SW480 (cell line): ENCODE measurements at regions not wholly inside any gene's neighbourhood (a gene's known extent, or its start where the extent isn't known, plus 50 kb on each side); places are given as distances from the start of the nearest gene placed in this dataset.

Experiments
- DNase-seq: peaks from one replicate; pipeline ENCODE4 v3.0.0-alpha.2; 2016; ENCODE audit warnings: low spot score

- no peak for DNase-seq
These were observed 205.2 kb upstream of the EEA1 start for GRCh38 chr12:93134175-93134890.

DNA sequence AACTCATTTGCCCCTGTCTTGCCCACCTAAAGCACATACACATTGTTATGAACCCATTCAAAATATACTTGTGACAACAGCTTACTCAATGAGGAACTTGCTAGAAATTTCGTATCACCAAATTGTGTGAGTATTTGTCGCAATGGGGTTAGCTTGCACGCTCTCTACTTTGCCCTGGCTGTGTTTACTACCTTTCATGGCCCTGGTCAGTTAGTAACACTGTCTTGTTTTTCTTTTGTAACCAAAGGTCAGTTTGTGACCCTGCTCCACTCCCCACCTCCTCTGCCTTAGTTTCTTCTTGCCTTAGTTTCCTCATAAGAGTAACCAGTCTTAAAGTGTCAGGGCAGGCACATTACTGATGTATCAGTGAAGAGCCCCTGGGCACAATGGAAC, 205.8 kb upstream of the EEA1 start:
- DNase-seq = no peak

- DNase-seq = peak; percentile 73
These were observed 206.5 kb upstream of the EEA1 start for GRCh38 chr12:93135286-93136239.

DNA sequence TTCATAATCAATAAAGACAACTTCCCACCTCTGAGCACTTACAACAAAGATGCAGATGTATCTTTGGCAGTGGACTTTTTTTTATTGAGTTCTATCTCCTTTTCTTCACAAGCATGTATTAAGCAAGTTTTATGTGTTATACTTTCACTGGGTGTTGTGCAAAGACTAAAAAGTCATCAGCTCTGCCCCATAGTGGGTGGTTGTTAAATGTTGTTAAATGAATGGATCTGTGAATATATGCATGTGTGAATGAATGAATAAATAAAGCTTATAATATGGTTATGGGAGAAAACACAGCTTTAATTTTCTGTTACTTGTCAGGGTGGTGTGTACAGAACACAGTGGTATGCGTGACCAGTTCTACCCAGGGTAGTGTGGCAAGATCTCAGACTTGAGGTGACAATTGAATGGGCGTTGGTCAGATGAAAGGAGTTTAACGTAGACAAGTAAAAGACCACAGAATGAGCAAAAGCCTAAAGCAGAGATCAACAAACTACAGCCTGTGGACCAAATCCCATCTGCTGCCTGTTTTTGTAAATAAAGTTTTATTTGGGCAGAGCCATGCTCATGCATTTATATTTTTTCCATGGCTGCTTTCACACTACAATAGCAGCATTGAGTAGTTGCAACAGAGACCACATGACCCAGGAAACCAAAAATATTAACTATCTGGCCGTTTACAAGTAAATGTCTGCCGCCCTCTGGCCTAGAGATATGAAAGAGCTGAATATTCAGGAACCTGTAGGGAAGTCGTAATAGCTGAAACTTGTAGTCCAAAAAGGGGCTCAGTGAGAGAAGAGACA, 207.4 kb upstream of the EEA1 start:
- DNase-seq = peak; percentile 79

DNA sequence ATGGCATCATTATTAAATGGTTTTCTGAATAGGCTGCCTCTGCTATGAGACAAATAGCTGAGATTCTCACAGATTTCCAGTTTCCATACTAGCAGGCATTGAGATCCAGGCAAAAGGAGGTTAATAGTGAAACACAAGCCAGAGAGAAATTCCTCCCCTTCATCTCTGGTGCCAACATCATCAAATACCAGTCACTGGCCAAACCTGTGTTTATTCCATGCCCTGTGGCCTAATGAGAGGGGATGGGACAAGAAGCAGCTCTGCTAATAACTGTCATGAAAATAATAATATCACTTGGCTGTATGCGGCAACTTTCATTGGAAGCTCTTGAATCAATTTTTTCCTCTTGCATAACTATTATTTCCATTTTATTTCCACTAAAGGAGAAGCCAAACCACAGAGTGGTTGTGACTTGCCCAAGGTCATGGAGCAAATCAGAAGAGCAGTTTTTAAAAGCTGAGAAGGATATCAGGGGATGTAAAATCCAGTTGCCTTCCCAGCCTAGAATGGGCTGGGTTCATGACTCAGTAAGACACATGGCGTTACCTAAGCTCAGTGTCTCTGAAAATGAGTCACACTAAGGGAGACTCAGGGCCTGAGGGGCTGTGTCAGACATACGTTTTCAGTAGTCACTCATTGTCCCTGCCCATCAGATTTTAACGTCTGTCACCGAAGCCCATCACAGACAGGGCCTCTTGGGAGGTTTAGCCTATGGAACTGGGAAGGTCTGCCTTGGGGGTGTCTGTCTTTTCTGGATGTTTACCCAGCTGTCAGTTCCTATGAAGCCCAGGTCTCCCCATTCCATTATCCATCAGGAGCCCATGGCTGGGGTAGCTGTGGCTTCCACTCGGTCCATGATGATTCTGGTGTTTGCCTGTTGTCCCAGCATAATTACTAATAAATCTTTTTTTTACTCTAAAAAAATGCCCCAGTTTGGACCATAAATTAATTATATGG, 208.8 kb upstream of the EEA1 start:
- DNase-seq = peak; percentile 40

GRCh38 chr12:93139028-93139665, 210.1 kb upstream of the EEA1 start:
- DNase-seq = no peak

DNA sequence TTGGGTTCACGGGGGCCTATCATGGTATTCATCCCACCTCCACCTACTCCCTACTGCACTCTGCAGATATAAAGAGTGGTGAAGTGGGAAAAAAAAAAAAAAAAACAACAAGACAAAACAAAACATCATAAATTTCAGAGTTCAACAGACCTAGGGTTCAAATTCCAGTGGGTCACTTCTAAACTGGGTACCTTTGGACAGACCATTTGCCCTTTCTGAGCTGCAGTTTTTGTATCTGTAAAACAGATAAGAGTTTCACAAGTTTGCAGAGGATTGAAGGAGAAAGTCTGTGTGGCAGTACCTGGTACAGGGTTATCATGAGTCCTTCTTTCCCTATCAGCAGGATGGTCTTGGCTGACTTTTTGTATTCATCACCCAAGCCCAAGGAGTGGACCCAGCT, 211.2 kb upstream of the EEA1 start:
- no peak for DNase-seq

- peak; percentile 75 for DNase-seq
These were observed 211.7 kb upstream of the EEA1 start for GRCh38 chr12:93140801-93141200.

- no peak for DNase-seq
These were observed 213.8 kb upstream of the EEA1 start for GRCh38 chr12:93142881-93143280.

DNA sequence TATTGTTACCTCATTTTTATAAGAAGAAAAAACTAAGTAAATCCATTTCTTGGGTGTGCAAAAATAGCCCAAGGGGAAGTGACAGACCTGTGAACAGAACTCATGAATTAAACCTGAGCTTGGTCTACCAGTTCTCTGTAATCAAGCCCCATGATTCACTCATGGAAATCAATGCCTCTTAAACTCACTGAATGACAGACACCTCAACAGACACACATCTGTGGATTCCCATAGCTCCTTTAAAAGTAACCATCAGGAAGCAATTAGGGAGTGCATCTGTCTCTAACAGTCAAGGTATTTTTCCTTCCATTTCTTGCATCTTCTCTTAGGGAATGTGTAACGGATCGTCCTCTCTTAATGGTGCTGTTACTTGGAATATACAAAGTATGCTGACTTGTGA, 215.0 kb upstream of the EEA1 start:
- DNase-seq = no peak

- no peak for DNase-seq
These were observed 216.0 kb upstream of the EEA1 start for GRCh38 chr12:93145086-93145485.

GRCh38 chr12:93146263-93146939, 217.3 kb upstream of the EEA1 start:
- no peak for DNase-seq

- no peak for DNase-seq
These were observed 217.9 kb upstream of the EEA1 start for GRCh38 chr12:93146970-93147369.

GRCh38 chr12:93148412-93148811, 219.3 kb upstream of the EEA1 start:
- no peak for DNase-seq

DNA sequence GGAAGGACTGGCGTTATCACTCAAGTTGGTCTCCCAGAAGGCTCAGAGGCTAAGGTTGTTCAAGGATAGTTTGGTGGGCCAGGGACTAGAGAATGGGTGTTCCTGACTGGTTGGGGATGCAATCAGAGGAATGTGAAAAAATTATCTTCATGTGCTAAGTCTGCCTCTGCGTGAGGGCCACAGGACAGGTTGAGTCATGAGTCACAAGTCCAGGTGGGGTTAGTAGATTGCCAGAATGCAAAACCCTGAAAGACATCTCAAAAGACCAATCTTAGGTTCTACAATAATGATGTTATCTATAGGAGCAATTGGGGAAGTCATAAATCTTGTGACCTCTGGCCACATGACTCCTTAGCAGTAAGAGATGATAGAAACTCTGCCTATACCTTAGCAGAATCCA, 220.1 kb upstream of the EEA1 start:
- DNase-seq = no peak

GRCh38 chr12:93151079-93151762, 222.1 kb upstream of the EEA1 start:
- DNase-seq = no peak

DNA sequence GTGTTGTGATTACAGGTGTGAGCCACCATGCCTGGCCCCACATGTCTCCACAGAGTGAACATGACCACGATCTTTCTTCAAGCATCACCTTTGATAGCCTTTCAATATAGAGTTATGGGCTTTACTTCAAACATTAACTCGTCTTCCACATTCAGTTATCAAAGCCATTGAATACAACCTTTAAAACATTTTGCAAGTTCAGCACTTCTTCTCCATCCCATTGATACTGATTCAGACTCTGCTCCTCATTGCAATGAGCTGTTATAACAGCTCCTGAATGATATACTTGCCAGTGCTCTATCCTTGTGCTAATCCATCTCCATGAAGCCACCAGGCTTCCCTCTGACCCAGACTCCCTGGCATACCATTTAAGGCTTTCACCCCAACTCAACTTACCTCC, 223.5 kb upstream of the EEA1 start:
- no peak for DNase-seq

- no peak for DNase-seq
These were observed 224.2 kb upstream of the EEA1 start for GRCh38 chr12:93153321-93153720.

GRCh38 chr12:93154096-93154728, 223.5 kb upstream of the NUDT4 start:
- DNase-seq = no peak
